HG02840 (cell line): ENCODE measurements at regions not wholly inside any gene's neighbourhood (a gene's known extent, or its start where the extent isn't known, plus 50 kb on each side); places are given as distances from the start of the nearest gene placed in this dataset.

Experiments
- ATAC-seq: cut with Tn5 transposase; IDR thresholded peaks from one replicate; pipeline ENCODE4 v1.9.1; 2021; ENCODE audit warnings: mild to moderate bottlenecking, moderate library complexity, moderate number of reproducible peaks; ENCODE audit not compliant: unreplicated experiment, low FRiP score

DNA sequence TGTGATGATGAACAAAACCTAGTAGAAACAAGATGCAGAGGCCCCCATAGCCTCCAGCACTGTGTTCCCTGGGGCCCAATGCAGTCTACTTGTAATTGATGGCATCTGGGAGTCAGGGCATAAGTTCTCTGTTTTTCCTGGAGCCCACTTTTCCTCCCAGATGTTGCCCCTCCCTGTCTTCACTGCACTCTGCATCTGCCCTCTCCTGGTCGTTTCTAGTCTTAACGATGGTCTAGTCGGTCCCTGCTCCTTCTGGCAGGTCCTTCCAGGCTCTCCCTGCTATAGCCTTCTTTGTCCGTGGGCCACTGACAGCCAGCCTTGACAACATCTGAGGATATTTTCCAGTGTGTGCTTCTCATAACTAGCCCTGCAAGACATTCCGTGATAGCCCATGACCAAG, 208.3 kb downstream of the GXYLT1 start:
- ATAC-seq, result no peak

DNA sequence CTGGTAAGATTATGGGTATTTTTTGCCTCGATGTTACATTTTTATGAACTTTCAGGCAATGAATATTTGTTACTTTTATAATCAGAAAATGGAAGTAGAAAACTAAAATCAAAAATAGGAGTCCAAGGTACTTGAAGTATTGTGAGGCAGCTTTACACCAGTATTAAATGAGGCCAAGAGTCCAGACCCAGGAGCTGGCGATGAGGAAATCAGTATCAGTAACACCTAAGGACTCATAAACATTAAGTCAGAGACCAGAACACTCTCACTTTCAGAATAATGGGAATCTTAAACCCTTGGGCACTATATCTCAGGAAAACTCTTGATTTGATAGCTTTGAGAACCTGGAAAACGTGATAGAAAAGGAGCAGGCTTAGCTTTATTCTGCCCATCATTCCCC, 208.8 kb downstream of the GXYLT1 start:
- no peak for ATAC-seq

- no peak for ATAC-seq
These were observed 212.1 kb downstream of the GXYLT1 start for GRCh38 chr12:41932470-41932991.

DNA sequence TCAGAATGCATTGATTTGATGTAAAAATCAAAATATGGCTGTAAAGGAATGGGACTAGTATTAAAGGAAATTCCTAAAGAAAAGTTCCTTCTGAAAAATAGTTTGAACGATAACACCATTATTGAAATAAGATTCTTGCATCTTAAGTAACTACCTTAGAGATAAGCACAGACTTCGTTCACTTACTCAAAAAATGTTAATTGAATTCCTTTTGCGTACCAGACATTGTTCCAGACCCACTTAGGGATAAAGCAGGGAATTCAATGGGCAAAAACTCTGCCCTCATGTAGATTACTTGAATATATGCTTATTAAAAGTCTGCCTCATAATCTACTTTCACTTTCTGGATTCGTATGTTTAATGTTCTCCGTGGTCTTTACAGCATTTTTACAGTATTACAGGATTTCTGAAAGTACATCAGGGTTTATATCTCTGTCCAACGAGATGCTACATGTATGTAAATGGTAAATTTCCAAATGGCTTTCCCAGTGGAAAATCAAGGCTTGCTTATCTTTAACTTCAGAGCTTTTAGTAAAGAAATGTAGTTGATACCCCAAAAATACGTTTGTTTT, 213.7 kb downstream of the GXYLT1 start:
- no peak for ATAC-seq

DNA sequence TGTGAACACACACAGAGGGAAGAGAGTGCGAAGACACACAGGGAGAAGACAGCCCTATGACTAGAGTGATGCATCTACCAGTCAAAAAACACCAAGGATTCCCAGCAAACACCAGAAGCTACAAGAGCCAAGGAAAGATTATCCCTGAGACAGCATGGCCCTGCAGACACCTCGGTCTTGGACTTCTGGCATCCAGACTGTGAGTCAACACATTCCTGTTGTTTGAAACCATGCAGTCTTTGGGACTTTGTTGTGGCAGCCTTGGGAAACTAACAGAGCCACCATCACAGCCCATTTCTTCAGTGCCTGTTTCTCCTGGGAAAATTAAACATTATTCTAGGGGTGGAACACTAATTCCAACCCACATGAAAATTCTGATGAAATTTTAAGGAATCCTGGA, 220.6 kb downstream of the GXYLT1 start:
- no peak for ATAC-seq

GRCh38 chr12:41923351-41923750, 221.3 kb downstream of the GXYLT1 start:
- no peak for ATAC-seq

DNA sequence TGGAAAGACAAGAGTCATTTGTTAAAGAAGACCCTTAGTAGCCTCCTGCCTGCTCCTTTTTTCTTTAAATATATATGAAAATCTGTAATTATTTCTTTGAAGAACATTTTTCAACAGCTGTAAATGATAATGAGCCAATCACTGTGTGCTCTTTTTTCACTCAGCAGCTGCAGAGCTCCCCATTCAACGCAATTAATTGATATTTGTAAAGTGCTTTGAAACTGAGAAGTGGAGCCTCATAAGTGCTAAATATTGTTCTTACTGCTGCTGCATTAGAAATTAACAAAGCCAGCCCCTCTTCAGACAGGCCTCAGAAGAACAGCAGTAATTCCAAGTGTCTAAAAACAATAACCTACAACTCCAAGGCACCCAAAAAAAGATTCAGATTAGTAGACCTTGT, 224.3 kb downstream of the GXYLT1 start:
- ATAC-seq, result no peak

GRCh38 chr12:41919526-41920261, 225.0 kb downstream of the GXYLT1 start:
- no peak for ATAC-seq

DNA sequence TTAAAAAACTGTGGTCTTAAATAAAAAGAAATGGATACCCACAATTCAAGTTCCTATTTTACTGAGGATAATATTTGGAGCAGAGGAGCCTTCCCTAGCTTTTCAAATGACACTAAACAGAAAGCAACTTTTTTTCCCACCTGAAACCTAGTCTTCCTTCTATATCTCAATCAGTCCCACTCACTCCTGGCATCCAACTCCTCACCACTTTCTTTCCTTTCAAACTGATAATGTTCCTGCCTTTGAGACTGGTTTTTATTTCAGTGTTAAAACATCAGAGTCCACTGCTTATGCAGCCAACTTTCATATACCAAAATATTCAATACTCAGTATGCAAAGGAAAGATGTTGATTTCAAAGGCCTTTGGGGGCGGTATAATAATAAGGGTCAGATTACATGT, 225.6 kb downstream of the GXYLT1 start:
- no peak for ATAC-seq

GRCh38 chr12:41917938-41918341, 226.7 kb downstream of the GXYLT1 start:
- no peak for ATAC-seq

DNA sequence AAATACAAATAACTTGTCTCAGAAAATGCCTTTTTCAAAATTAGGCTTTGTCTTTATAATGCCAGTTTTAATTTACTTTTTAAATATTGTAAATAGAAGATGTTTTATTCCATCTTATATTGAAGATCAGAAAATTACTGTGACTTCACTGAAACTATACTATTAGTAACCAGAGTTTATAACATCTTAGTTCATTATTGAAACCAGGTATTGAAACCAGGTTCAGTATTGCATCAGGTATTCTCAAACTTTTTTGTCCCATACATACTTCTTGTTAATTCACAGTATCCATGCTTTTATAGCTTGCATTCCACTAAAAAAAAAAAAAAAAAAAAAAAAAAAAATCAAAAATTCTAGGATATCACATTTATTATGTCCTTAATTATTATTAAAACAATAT, 227.5 kb downstream of the GXYLT1 start:
- no peak for ATAC-seq

- ATAC-seq, result no peak
These were observed 233.9 kb downstream of the GXYLT1 start for GRCh38 chr12:41910578-41911320.

- ATAC-seq, result no peak
These were observed 236.5 kb downstream of the GXYLT1 start for GRCh38 chr12:41908206-41908605.

DNA sequence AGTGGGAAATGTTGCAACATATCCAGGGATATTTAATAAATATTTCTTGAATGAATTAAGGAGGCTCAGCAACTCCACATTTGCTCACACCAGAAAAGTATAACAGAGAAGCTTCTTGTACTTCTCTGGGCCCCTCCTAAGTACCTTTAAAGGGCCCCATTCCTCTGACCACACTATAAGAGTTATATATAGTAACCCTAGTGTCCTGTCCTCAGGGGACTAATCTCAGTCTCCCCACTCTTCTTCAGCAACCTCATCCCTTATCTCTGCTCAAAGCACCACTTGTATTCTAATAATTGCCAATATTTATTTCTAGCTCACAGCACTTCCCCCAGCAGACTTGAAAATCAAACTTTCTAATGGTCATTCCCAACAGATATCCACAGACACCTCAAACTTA, 237.1 kb downstream of the GXYLT1 start:
- no peak for ATAC-seq

DNA sequence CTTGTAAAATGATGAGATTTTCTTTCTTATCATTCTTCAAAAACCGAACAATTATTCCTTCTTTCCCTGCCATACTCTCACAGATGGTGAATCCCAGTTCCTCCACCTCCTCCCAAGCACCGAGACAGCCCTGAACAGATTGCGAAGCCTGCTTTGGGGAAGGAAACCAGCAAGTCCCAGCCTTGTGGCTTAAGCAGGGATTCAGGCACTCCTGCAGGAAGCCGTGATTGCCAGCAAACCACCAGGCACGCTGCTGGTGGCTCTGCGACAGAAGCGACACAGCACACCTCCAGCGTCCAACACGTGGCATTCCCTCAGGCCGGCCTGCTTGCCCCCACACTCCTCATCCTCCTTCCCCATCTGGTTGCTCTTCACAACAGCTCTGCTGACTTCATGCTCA, 237.7 kb downstream of the GXYLT1 start:
- ATAC-seq, result no peak

GRCh38 chr12:41905759-41906297, 238.8 kb downstream of the GXYLT1 start:
- no peak for ATAC-seq

DNA sequence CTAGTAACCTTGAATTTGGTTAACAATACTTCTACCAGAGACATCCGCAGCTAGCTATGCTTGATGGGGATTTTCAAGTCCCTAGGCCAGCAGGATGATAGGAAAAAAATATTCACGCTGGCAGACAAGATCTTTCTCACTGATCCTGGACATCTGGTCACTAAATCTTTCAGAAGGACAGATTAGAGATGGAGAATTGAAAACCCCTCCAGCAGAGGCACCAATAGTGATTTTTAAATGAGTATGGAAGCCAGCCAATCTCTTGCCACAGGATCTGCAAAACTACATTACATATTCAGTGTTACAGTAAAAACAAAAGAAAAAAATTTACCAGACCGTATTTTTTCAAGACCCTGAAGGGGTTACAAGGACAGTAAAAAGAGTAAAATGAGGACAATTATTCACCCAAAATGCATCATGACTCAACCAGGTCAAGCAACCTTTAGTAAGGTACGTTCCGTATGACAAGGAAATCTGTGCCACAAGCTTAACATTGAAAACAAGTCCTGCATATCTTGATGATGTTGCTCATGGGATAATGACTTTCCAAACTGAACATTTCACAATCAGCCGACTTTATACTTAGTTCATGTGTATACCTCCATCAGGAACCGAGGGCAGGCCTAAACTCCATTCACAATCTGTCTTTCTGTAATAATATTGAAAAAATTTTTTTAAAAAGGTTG, 239.5 kb downstream of the GXYLT1 start:
- ATAC-seq, result no peak

GRCh38 chr12:41904041-41904440, 240.6 kb downstream of the GXYLT1 start:
- ATAC-seq, result no peak

GRCh38 chr12:41903014-41903708, 241.5 kb downstream of the GXYLT1 start:
- ATAC-seq, result no peak

DNA sequence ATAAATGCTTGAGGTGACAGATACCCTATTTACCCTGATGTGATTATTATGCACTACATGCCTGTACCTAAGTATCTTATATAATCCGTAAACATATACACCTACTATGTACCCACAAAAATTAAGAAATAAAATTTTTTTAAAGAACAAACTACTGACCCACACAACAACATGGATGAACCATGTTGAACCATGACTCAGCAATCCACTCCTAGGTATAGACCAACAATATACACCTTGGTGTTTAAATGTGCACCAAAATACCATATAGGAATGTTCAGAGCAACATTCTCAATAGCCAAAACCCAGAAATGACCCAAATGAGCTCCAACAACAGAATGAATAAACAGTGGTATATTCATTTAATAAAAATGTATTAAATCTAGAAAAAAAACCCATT, 245.1 kb downstream of the GXYLT1 start:
- ATAC-seq, result no peak
